ENCODE measurements at regions not wholly inside any gene's neighbourhood (a gene's known extent, or its start where the extent isn't known, plus 50 kb on each side); places are given as distances from the start of the nearest gene placed in this dataset.

GRCh38 chr9:109894473-109894872, 114.5 kb downstream of the PALM2AKAP2 start:
- no peak for DNase-seq (ENCODE audit: extremely low spot score)
- TF ChIP-seq, protein P1, sequence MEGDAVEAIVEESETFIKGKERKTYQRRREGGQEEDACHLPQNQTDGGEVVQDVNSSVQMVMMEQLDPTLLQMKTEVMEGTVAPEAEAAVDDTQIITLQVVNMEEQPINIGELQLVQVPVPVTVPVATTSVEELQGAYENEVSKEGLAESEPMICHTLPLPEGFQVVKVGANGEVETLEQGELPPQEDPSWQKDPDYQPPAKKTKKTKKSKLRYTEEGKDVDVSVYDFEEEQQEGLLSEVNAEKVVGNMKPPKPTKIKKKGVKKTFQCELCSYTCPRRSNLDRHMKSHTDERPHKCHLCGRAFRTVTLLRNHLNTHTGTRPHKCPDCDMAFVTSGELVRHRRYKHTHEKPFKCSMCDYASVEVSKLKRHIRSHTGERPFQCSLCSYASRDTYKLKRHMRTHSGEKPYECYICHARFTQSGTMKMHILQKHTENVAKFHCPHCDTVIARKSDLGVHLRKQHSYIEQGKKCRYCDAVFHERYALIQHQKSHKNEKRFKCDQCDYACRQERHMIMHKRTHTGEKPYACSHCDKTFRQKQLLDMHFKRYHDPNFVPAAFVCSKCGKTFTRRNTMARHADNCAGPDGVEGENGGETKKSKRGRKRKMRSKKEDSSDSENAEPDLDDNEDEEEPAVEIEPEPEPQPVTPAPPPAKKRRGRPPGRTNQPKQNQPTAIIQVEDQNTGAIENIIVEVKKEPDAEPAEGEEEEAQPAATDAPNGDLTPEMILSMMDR (IDR thresholded peaks at IDR 0.05; ENCODE audit: control extremely low read depth, extremely low read depth, low read depth, missing control alignments), result no peak
- POLR2A ChIA-PET, result no interaction called here
- CTCF ChIA-PET, result interaction anchor here (1.0 to 3.9 kb wide), 4 partner anchors 9 to 13 kb away, joined by 3 to 35 read pairs (median 14); no protein-coding TSS in a partner anchor

DNA sequence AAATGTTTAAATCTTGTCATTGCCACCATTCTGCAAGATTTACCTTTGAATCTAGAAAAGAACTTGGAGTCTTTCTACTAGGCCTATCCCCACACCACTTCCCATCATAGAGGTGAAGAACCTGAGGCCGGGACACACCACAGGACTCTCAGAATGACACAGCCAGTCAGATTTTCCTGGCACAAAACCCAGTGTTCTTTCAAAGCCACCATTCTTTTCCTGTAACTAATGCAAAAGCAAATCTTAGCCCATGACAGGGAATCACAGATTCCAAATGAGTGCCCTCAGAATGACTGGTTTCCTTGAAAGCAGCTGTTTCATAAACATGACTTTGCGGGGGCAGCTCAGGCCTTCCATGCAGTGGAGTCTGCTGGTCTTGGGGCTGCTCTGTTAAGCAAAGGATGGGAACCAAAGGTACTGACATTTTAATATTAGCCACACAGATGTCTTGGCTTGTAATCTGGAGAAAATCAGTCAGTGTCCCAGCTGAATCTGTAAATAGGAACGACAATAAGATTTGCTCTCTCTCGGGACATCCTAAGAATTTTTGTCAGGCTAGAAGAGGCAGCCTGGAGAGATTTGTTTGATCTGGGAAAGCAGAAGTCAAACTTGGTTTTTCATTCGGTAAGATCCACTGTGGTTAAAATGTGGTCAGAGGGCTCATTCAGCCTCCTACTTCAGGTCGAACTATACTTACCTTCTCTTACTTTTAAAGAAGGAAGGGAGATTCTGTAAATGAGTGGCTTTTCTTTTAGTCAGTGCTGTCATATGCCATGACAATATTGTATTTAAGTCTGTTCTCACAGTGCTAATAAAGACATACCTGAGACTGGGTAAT, 115.1 kb downstream of the PALM2AKAP2 start:
- CTCF ChIA-PET, result interaction anchor here (0.9 to 1.0 kb wide), 2 partner anchors 12 to 258 kb away, joined by 3 read pairs; no protein-coding TSS in a partner anchor
- POLR2A ChIA-PET, result no interaction called here
- TF ChIP-seq, protein P1 (IDR thresholded peaks at IDR 0.05; ENCODE audit: control extremely low read depth, extremely low read depth, low read depth, missing control alignments), result no peak
- peak; percentile 33 for DNase-seq (ENCODE audit: extremely low spot score)

DNA sequence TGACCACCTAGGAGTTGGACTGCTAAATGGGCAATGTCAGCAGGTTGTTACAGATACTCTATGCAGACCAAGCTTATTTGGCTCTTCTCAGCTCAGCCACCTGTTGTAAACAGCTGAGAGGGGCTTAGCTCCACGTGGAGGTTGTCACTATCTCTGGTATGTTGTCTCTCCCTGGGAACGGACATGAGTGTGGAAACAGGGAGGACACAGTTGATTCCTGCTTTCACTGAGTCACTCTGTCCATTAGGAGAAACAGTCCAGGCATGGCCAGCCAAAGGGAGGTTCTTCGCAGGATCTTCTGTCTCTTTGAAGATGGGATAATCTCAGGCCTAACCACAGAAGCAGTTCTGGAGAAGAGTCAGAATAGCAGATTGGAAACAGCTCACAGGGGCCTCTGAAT, 121.2 kb downstream of the PALM2AKAP2 start:
- ChIA-PET POLR2A (no interaction called here), CTCF (interaction anchor here (0.8 to 9.8 kb wide), 9 partner anchors 12 to 539 kb away, joined by 3 to 156 read pairs (median 4); no protein-coding TSS in a partner anchor)
- no peak for DNase-seq (ENCODE audit: extremely low spot score)
- TF ChIP-seq, protein P1 (IDR thresholded peaks at IDR 0.05; ENCODE audit: control extremely low read depth, extremely low read depth, low read depth, missing control alignments), result no peak

DNA sequence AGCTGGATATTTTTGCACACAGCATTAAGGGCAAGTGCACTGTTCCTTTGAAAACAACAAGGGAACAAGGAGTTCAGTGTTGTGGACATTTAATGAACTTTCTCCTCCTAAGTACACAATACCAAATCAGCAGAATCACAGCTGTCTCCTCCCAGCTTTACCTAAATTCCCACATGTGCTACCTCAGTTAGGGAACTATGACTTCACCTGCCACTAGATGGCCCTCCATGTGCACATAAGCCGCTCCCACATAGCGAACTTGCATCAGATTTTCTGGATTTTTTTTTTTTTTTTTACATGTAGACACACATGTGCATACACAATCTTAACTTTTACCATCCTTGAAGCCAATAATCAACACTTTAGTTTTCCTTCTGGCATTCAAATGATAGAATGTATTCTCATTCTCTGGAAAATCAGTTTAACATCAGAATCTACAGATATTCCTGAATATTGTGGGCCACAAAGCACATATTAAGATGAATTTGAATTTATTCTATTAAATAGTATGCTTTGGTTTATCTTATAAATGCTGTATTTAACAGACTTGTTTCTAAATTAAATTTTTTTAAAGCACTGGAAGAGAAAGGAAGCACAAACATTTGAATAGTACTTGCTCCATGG, 123.6 kb downstream of the PALM2AKAP2 start:
- peak; percentile 64 for DNase-seq (ENCODE audit: extremely low spot score)
- CTCF ChIA-PET, result interaction anchor here (0.6 to 9.8 kb wide), 51 partner anchors 9 to 316 kb away, joined by 3 to 156 read pairs (median 4); no protein-coding TSS in a partner anchor
- TF ChIP-seq, protein P1 (IDR thresholded peaks at IDR 0.05; ENCODE audit: control extremely low read depth, extremely low read depth, low read depth, missing control alignments), result peak; percentile 73
- POLR2A ChIA-PET, result interaction anchor here (0.7 kb wide), 1 partner anchor 247 kb away, joined by 3 read pairs; no protein-coding TSS in a partner anchor

DNA sequence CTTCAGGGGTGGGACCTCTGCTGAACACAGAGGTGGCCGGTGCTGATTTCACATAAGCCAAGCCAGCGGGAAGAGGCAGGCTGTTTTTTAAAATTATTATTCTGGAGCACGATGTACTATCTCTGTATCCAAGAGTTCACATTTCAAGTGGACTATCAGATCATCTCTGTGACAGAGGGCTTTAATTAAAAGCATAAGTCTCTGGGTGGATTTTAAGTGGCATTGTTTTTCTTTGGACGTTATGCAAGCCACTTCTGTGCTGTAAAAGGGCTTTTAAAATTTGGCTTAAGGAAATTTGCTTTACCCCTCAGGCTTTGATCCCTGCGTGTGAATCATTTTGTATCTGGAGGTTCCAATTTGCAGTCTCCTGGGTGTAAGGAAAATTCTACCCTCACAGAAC, 124.7 kb downstream of the PALM2AKAP2 start:
- CTCF ChIA-PET, result interaction anchor here (1.4 to 9.8 kb wide), 15 partner anchors 8 to 315 kb away, joined by 3 to 156 read pairs (median 13); no protein-coding TSS in a partner anchor
- POLR2A ChIA-PET, result no interaction called here
- TF ChIP-seq, protein P1 (IDR thresholded peaks at IDR 0.05; ENCODE audit: control extremely low read depth, extremely low read depth, low read depth, missing control alignments), result no peak
- no peak for DNase-seq (ENCODE audit: extremely low spot score)

- TF ChIP-seq, protein P1 (IDR thresholded peaks at IDR 0.05; ENCODE audit: control extremely low read depth, extremely low read depth, low read depth, missing control alignments), result no peak
- ChIA-PET CTCF (interaction anchor here (1.1 to 9.8 kb wide), 6 partner anchors 9 to 245 kb away, joined by 3 to 156 read pairs (median 44); no protein-coding TSS in a partner anchor), POLR2A (no interaction called here)
- DNase-seq (ENCODE audit: extremely low spot score), result no peak
These were observed 125.5 kb downstream of the PALM2AKAP2 start for GRCh38 chr9:109905472-109905871.
